Astrocyte (in vitro differentiated cells and primary cell): ENCODE measurements at regions not wholly inside any gene's neighbourhood (a gene's known extent, or its start where the extent isn't known, plus 50 kb on each side); places are given as distances from the start of the nearest gene placed in this dataset.

ENCODE experiments used
- DNase-seq: peaks from one replicate; pipeline ENCODE4 v3.0.0-alpha.2; 2010; ENCODE audit warnings: low read depth
- FAIRE-seq: peaks from 2 replicates; lab custom pipeline; 2011; peaks lifted over from hg19 to GRCh38; lab: Jason Lieb, UNC
- H2AFZ ChIP-seq: 2 replicates; pipeline ENCODE4 v1.6.0; 2012; ENCODE audit warnings: low read depth, low read length, inconsistent platforms
- H3K27ac ChIP-seq: 2 replicates; pipeline ENCODE4 v1.5.1; 2011; ENCODE audit warnings: low read depth, low read length, inconsistent platforms
- H3K27me3 ChIP-seq: 2 replicates; pipeline ENCODE4 v1.6.0; 2011; ENCODE audit warnings: low read length, inconsistent platforms; ENCODE audit not compliant: insufficient read depth
- H3K36me3 ChIP-seq: 2 replicates; pipeline ENCODE4 v1.5.1; 2011; ENCODE audit warnings: low read length, inconsistent platforms; ENCODE audit not compliant: insufficient read depth
- H3K4me1 ChIP-seq: 2 replicates; pipeline ENCODE4 v1.5.1; 2011; ENCODE audit warnings: low read length, inconsistent platforms; ENCODE audit not compliant: insufficient read depth
- H3K4me2 ChIP-seq: 2 replicates; pipeline ENCODE4 v1.6.0; 2012; ENCODE audit warnings: low read length, inconsistent platforms
- H3K4me3 ChIP-seq: 2 replicates; pipeline ENCODE4 v1.5.1; 2011; ENCODE audit warnings: low read depth, mild to moderate bottlenecking, low read length, inconsistent platforms; ENCODE audit not compliant: insufficient read depth
- H3K79me2 ChIP-seq: 2 replicates; pipeline ENCODE4 v1.6.0; 2012; ENCODE audit warnings: mild to moderate bottlenecking, low read length, inconsistent platforms; ENCODE audit not compliant: insufficient read depth
- H3K9ac ChIP-seq: 2 replicates; pipeline ENCODE4 v1.6.0; 2012; ENCODE audit warnings: mild to moderate bottlenecking, low read length, inconsistent platforms
- H3K9me3 ChIP-seq: 2 replicates; pipeline ENCODE4 v1.5.1; 2012; ENCODE audit warnings: low read depth, mild to moderate bottlenecking, low read length, inconsistent platforms; ENCODE audit not compliant: insufficient read depth
- H4K20me1 ChIP-seq: 2 replicates; pipeline ENCODE4 v1.6.0; 2012; ENCODE audit warnings: low read length, inconsistent platforms; ENCODE audit not compliant: insufficient read depth
- H3K27ac Mint-ChIP-seq: one replicate; pipeline ENCODE4 v1.8.0; 2021; ENCODE audit warnings: mild to moderate bottlenecking, mixed read lengths; ENCODE audit not compliant: unreplicated experiment
- H3K27me3 Mint-ChIP-seq: one replicate; pipeline ENCODE4 v1.8.0; 2021; ENCODE audit warnings: low read depth, mixed read lengths; ENCODE audit not compliant: unreplicated experiment
- H3K36me3 Mint-ChIP-seq: one replicate; pipeline ENCODE4 v1.8.0; 2021; ENCODE audit warnings: low read depth, mixed read lengths; ENCODE audit not compliant: unreplicated experiment
- H3K4me1 Mint-ChIP-seq: one replicate; pipeline ENCODE4 v1.8.0; 2021; ENCODE audit warnings: low read depth, mixed read lengths; ENCODE audit not compliant: unreplicated experiment
- H3K4me3 Mint-ChIP-seq: one replicate; pipeline ENCODE4 v1.8.0; 2021; ENCODE audit warnings: mild to moderate bottlenecking, moderate library complexity, mixed read lengths; ENCODE audit not compliant: unreplicated experiment
- H3K9me3 Mint-ChIP-seq: one replicate; pipeline ENCODE4 v1.8.0; 2021; ENCODE audit warnings: mild to moderate bottlenecking, mixed read lengths; ENCODE audit not compliant: unreplicated experiment
- EZH2 ChIP-seq: IDR thresholded peaks from 2 replicates; pipeline ENCODE4 v1.6.1; 2012; ENCODE audit warnings: mild to moderate bottlenecking, low read length, inconsistent platforms; ENCODE audit not compliant: insufficient read depth
- TF ChIP-seq, protein P1 (sequence below): IDR thresholded peaks from 2 replicates; pipeline ENCODE4 v1.5.1; 2011; ENCODE audit warnings: low read depth, mild to moderate bottlenecking, inconsistent platforms, low read length, moderate library complexity; ENCODE audit not compliant: insufficient read depth

DNA sequence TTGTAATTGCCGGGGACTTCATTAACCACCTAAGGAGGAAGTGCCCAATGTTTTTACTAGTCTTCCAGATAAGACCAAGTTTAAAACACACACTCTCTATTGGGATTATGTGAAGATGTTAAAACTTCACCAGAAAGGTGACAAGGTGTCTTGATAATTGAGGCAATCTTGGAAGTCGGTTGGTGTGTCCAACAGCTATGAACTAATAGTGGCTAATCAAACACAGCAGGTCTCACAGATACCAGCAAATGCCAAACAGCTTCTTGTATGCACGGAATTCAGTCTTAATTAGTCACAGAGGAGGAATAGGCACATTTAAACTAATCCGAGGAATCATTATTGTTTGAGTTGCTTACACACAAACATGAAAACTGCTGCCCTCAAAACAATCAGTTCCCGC lies 214.5 kb downstream of the SEC61B start:
- peaks cover 10% of the 10 kb centered on the region for H3K4me1 Mint-ChIP-seq
- Histone ChIP-seq H3K4me1 (peaks cover 9% of the 10 kb centered on the region), H4K20me1 (no peaks in the 10 kb centered on the region), H2AFZ (no peak overlapping the region), H3K9me3 (no peaks in the 10 kb centered on the region), H3K27me3 (no peaks in the 10 kb centered on the region), H3K36me3 (no peaks in the 10 kb centered on the region), H3K79me2 (no peaks in the 10 kb centered on the region), H3K9ac (no peak overlapping the region), H3K27ac (no peak overlapping the region), H3K4me2 (no peak overlapping the region), H3K4me3 (no peak overlapping the region)
- no peaks in the 10 kb centered on the region for H3K36me3 Mint-ChIP-seq
- H3K4me3 Mint-ChIP-seq = no peak overlapping the region
- H3K9me3 Mint-ChIP-seq = no peaks in the 10 kb centered on the region
- H3K27ac Mint-ChIP-seq = no peak overlapping the region
- H3K27me3 Mint-ChIP-seq = peaks cover 4% of the 10 kb centered on the region
- FAIRE-seq (no peak), DNase-seq (no peak)
- TF ChIP-seq, protein P1, sequence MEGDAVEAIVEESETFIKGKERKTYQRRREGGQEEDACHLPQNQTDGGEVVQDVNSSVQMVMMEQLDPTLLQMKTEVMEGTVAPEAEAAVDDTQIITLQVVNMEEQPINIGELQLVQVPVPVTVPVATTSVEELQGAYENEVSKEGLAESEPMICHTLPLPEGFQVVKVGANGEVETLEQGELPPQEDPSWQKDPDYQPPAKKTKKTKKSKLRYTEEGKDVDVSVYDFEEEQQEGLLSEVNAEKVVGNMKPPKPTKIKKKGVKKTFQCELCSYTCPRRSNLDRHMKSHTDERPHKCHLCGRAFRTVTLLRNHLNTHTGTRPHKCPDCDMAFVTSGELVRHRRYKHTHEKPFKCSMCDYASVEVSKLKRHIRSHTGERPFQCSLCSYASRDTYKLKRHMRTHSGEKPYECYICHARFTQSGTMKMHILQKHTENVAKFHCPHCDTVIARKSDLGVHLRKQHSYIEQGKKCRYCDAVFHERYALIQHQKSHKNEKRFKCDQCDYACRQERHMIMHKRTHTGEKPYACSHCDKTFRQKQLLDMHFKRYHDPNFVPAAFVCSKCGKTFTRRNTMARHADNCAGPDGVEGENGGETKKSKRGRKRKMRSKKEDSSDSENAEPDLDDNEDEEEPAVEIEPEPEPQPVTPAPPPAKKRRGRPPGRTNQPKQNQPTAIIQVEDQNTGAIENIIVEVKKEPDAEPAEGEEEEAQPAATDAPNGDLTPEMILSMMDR = no peak
- TF ChIP-seq EZH2 = no peak

DNA sequence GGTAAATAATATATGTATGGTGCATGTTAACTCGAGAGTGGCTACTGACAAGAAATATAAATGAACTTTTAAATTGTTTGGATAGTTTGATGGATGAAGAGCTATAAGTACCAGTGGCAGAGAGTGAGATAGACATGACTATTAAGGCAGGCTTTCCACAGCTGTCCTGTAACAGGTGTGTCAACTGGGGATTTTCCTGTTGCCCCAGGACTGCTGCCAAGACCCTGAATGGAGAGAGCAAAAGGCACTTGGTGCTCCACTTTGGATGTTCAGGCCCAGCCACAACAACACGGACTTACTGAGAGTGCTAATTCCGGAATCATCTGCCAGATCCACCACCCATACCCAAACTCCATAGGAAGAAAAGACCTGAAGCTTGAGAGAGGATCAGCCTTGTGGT lies 215.1 kb downstream of the SEC61B start:
- Mint-ChIP-seq H3K9me3 (no peaks in the 10 kb centered on the region), H3K4me1 (peaks cover 10% of the 10 kb centered on the region), H3K36me3 (no peaks in the 10 kb centered on the region), H3K27ac (no peak overlapping the region), H3K4me3 (no peak overlapping the region), H3K27me3 (peaks cover 4% of the 10 kb centered on the region)
- H3K9ac ChIP-seq = no peak overlapping the region
- H3K4me1 ChIP-seq = peaks cover 9% of the 10 kb centered on the region
- no peaks in the 10 kb centered on the region for H3K27me3 ChIP-seq
- no peak overlapping the region for H2AFZ ChIP-seq
- H3K4me2 ChIP-seq = no peak overlapping the region
- no peak for FAIRE-seq
- TF ChIP-seq, protein P1 = no peak
- TF ChIP-seq EZH2 = no peak
- H4K20me1 ChIP-seq = no peaks in the 10 kb centered on the region
- no peak overlapping the region for H3K4me3 ChIP-seq
- no peak for DNase-seq
- no peaks in the 10 kb centered on the region for H3K36me3 ChIP-seq
- H3K79me2 ChIP-seq = no peaks in the 10 kb centered on the region
- H3K27ac ChIP-seq = no peak overlapping the region
- H3K9me3 ChIP-seq = no peaks in the 10 kb centered on the region

DNA sequence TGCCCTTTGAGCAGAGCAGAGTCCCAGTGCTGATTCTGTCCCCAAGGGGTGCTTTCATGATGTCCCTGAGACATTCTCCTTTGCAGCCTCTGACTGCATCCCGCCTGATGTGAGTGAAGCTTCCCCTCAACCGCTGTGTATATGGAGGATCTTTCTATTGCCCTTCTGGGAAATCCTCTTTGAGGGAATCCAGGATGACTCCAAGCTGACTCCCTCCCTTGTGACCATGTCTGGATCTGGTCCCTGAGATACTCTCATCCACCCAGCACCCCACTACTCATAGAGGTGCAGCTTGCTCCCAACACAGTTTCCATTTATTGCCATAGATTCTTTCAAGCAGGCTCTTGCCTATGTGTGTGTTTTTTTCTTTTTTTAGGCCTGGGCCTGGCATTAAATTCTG lies 216.5 kb downstream of the SEC61B start:
- Histone ChIP-seq H3K4me3 (no peak overlapping the region), H4K20me1 (no peaks in the 10 kb centered on the region), H3K4me2 (no peak overlapping the region), H3K4me1 (peaks cover 9% of the 10 kb centered on the region), H3K27me3 (no peaks in the 10 kb centered on the region), H3K27ac (no peak overlapping the region), H2AFZ (no peak overlapping the region), H3K9me3 (no peaks in the 10 kb centered on the region), H3K79me2 (no peaks in the 10 kb centered on the region), H3K9ac (no peak overlapping the region), H3K36me3 (no peaks in the 10 kb centered on the region)
- TF ChIP-seq, protein P1 = no peak
- no peak for TF ChIP-seq EZH2
- H3K27ac Mint-ChIP-seq = no peak overlapping the region
- H3K4me1 Mint-ChIP-seq = peaks cover 10% of the 10 kb centered on the region
- no peaks in the 10 kb centered on the region for H3K9me3 Mint-ChIP-seq
- H3K4me3 Mint-ChIP-seq = no peak overlapping the region
- FAIRE-seq (no peak), DNase-seq (no peak)
- peaks cover 4% of the 10 kb centered on the region for H3K27me3 Mint-ChIP-seq
- no peaks in the 10 kb centered on the region for H3K36me3 Mint-ChIP-seq
